ENCODE measurements at regions not wholly inside any gene's neighbourhood (a gene's known extent, or its start where the extent isn't known, plus 50 kb on each side); places are given as distances from the start of the nearest gene placed in this dataset.

- peaks cover 0 to 10% of the 10 kb centered on the region in 2 donors for H3K9me3 Mint-ChIP-seq
- Histone ChIP-seq H3K9me3 (ENCODE audit: control insufficient read depth, insufficient read depth, low read length) (peaks cover 6% of the 10 kb centered on the region), H3K27ac (ENCODE audit: low read length) (no peak overlapping the region), H3K36me3 (ENCODE audit: control insufficient read depth, insufficient read depth, low read length) (no peaks in the 10 kb centered on the region), H3K4me3 (ENCODE audit: low read length) (no peak overlapping the region), H3K4me1 (ENCODE audit: control insufficient read depth, insufficient read depth, low read length) (no peaks in the 10 kb centered on the region), H3K27me3 (ENCODE audit: control insufficient read depth, insufficient read depth, low read length) (no peaks in the 10 kb centered on the region)
- 85% methylated on average over 3 of the region's 3 CpGs for WGBS (ENCODE audit: insufficient coverage)
- DNase-seq (no peak), ATAC-seq (no peak)
- intact Hi-C loops (cut with micrococcal nuclease), result no loop called here
- no peak for TF ChIP-seq CTCF (IDR thresholded peaks at IDR 0.05)
- no peak overlapping the region for H3K27ac Mint-ChIP-seq
- H3K36me3 Mint-ChIP-seq, result no peaks in the 10 kb centered on the region
- H3K4me3 Mint-ChIP-seq, result no peak overlapping the region
- H3K4me1 Mint-ChIP-seq, result no peaks in the 10 kb centered on the region
- no peaks in the 10 kb centered on the region for H3K27me3 Mint-ChIP-seq (ENCODE audit: low read depth in 2 of 2)
These were observed 737.5 kb downstream of the LIG4 start for GRCh38 chr13:107477772-107478379.

- Histone ChIP-seq H3K36me3 (ENCODE audit: control insufficient read depth, insufficient read depth, low read length) (no peaks in the 10 kb centered on the region), H3K27ac (ENCODE audit: low read length) (no peak overlapping the region), H3K4me3 (ENCODE audit: low read length) (no peak overlapping the region), H3K4me1 (ENCODE audit: control insufficient read depth, insufficient read depth, low read length) (no peaks in the 10 kb centered on the region), H3K27me3 (ENCODE audit: control insufficient read depth, insufficient read depth, low read length) (no peaks in the 10 kb centered on the region), H3K9me3 (ENCODE audit: control insufficient read depth, insufficient read depth, low read length) (peaks cover 4% of the 10 kb centered on the region)
- intact Hi-C loops (cut with micrococcal nuclease), result no loop called here
- no peak for DNase-seq
- no peaks in the 10 kb centered on the region for H3K36me3 Mint-ChIP-seq
- no peak for ATAC-seq
- H3K27ac Mint-ChIP-seq, result no peak overlapping the region
- peaks cover 0 to 7% of the 10 kb centered on the region in 2 donors for H3K9me3 Mint-ChIP-seq
- TF ChIP-seq CTCF (IDR thresholded peaks at IDR 0.05), result no peak
- no peaks in the 10 kb centered on the region for H3K27me3 Mint-ChIP-seq (ENCODE audit: low read depth in 2 of 2)
- WGBS (ENCODE audit: insufficient coverage), result no CpG with 5 or more reads among the region's 3 CpGs
- H3K4me3 Mint-ChIP-seq, result no peak overlapping the region
- no peaks in the 10 kb centered on the region for H3K4me1 Mint-ChIP-seq
These were observed 739.4 kb downstream of the LIG4 start for GRCh38 chr13:107475753-107476453.

GRCh38 chr13:107473253-107473652 lies 742.1 kb downstream of the LIG4 start:
- H3K4me1 Mint-ChIP-seq, result no peaks in the 10 kb centered on the region
- H3K27ac Mint-ChIP-seq, result no peak overlapping the region
- no peak for TF ChIP-seq CTCF (IDR thresholded peaks at IDR 0.05)
- no peak overlapping the region for H3K4me3 Mint-ChIP-seq
- H3K27ac ChIP-seq (ENCODE audit: low read length), result no peak overlapping the region
- H3K4me1 ChIP-seq (ENCODE audit: control insufficient read depth, insufficient read depth, low read length), result no peaks in the 10 kb centered on the region
- intact Hi-C loops (cut with micrococcal nuclease), result no loop called here
- peaks cover 4% of the 10 kb centered on the region for H3K9me3 ChIP-seq (ENCODE audit: control insufficient read depth, insufficient read depth, low read length)
- H3K27me3 ChIP-seq (ENCODE audit: control insufficient read depth, insufficient read depth, low read length), result no peaks in the 10 kb centered on the region
- no peaks in the 10 kb centered on the region for H3K36me3 Mint-ChIP-seq
- peaks cover 2 to 7% of the 10 kb centered on the region in 2 donors for H3K9me3 Mint-ChIP-seq
- H3K36me3 ChIP-seq (ENCODE audit: control insufficient read depth, insufficient read depth, low read length), result no peaks in the 10 kb centered on the region
- ATAC-seq (no peak), DNase-seq (no peak)
- no peaks in the 10 kb centered on the region for H3K27me3 Mint-ChIP-seq (ENCODE audit: low read depth in 2 of 2)
- 100% methylated on average over 3 of the region's 4 CpGs for WGBS (ENCODE audit: insufficient coverage)
- H3K4me3 ChIP-seq (ENCODE audit: low read length), result no peak overlapping the region

Data from natural killer cell (primary cell).